COLO668 (cell line): ENCODE measurements at regions not wholly inside any gene's neighbourhood (a gene's known extent, or its start where the extent isn't known, plus 50 kb on each side); places are given as distances from the start of the nearest gene placed in this dataset.
A peak's percentile ranks its signal among the peaks of the same experiment; 100 is the strongest.
"Not testable (repeated sequence)": the region's sequence is repeated elsewhere in the genome, so short reads cannot be mapped to it uniquely, and the experiment has no call there.

Source experiments
- DNase-seq: peaks from one replicate; lab custom pipeline; 2025; ENCODE audit not compliant: unreplicated experiment; lab: John Stamatoyannopoulos, UW

GRCh38 chr6:76275746-76276145 is 203.3 kb upstream of the IMPG1 start:
- DNase-seq: no peak

GRCh38 chr6:76264468-76264867 is 192.0 kb upstream of the IMPG1 start:
- DNase-seq: no peak

- no peak for DNase-seq
Observed at GRCh38 chr6:76262240-76262639, 189.8 kb upstream of the IMPG1 start.

- no peak for DNase-seq
Observed at GRCh38 chr6:76250666-76251065, 178.2 kb upstream of the IMPG1 start.

GRCh38 chr6:76247527-76247926 is 175.1 kb upstream of the IMPG1 start:
- no peak for DNase-seq

GRCh38 chr6:76240092-76240491 is 167.6 kb upstream of the IMPG1 start:
- no peak for DNase-seq

- DNase-seq: peak; percentile 1
Observed at GRCh38 chr6:76230711-76231110, 158.2 kb upstream of the IMPG1 start.

- no peak for DNase-seq
Observed at GRCh38 chr6:76222189-76222588, 149.7 kb upstream of the IMPG1 start.

- DNase-seq: no peak
Observed at GRCh38 chr6:76221525-76221924, 149.1 kb upstream of the IMPG1 start.

GRCh38 chr6:76220805-76221204 is 148.3 kb upstream of the IMPG1 start:
- DNase-seq: no peak

- DNase-seq: no peak
Observed at GRCh38 chr6:76217606-76218005, 145.1 kb upstream of the IMPG1 start.

- no peak for DNase-seq
Observed at GRCh38 chr6:76214546-76214945, 142.1 kb upstream of the IMPG1 start.

GRCh38 chr6:76174722-76175121 is 102.3 kb upstream of the IMPG1 start:
- no peak for DNase-seq

- DNase-seq: no peak
Observed at GRCh38 chr6:76166874-76167273, 94.4 kb upstream of the IMPG1 start.

GRCh38 chr6:76166297-76166696 is 93.8 kb upstream of the IMPG1 start:
- no peak for DNase-seq

GRCh38 chr6:76165471-76166221 is 93.2 kb upstream of the IMPG1 start:
- no peak for DNase-seq

GRCh38 chr6:76162811-76163210 is 90.3 kb upstream of the IMPG1 start:
- no peak for DNase-seq

GRCh38 chr6:76157800-76158199 is 85.3 kb upstream of the IMPG1 start:
- not testable (repeated sequence) for DNase-seq

- no peak for DNase-seq
Observed at GRCh38 chr6:76135481-76135880, 63.0 kb upstream of the IMPG1 start.

GRCh38 chr6:76134651-76135050 is 62.2 kb upstream of the IMPG1 start:
- DNase-seq: no peak

- no peak for DNase-seq
Observed at GRCh38 chr6:76124018-76124417, 51.6 kb upstream of the IMPG1 start.
